ENCODE measurements at regions not wholly inside any gene's neighbourhood (a gene's known extent, or its start where the extent isn't known, plus 50 kb on each side); places are given as distances from the start of the nearest gene placed in this dataset.

GRCh38 chr11:95521133-95521542, 268.4 kb downstream of the FAM76B start:
- Mint-ChIP-seq H3K27ac (no peak overlapping the region), H3K4me1 (ENCODE audit: low read depth) (no peaks in the 10 kb centered on the region), H3K4me3 (no peak overlapping the region), H3K36me3 (ENCODE audit: low read depth) (no peaks in the 10 kb centered on the region), H3K27me3 (ENCODE audit: low read depth) (peaks cover 3% of the 10 kb centered on the region), H3K9me3 (ENCODE audit: insufficient read depth) (no peaks in the 10 kb centered on the region)
- ChIA-PET CTCF (no interaction called here), POLR2A (no interaction called here)
- ATAC-seq, result no peak
- DNase-seq, result no peak

GRCh38 chr11:95520369-95521132, 269.0 kb downstream of the FAM76B start:
- ATAC-seq (no peak), DNase-seq (no peak)
- ChIA-PET CTCF (no interaction called here), POLR2A (no interaction called here)
- H3K4me1 Mint-ChIP-seq (ENCODE audit: low read depth), result no peaks in the 10 kb centered on the region
- H3K36me3 Mint-ChIP-seq (ENCODE audit: low read depth), result no peaks in the 10 kb centered on the region
- H3K27me3 Mint-ChIP-seq (ENCODE audit: low read depth), result no peaks in the 10 kb centered on the region
- H3K9me3 Mint-ChIP-seq (ENCODE audit: insufficient read depth), result no peaks in the 10 kb centered on the region
- H3K27ac Mint-ChIP-seq, result no peak overlapping the region
- H3K4me3 Mint-ChIP-seq, result no peak overlapping the region

GRCh38 chr11:95519912-95520311, 269.7 kb downstream of the FAM76B start:
- H3K27ac Mint-ChIP-seq, result no peak overlapping the region
- H3K4me3 Mint-ChIP-seq, result no peak overlapping the region
- H3K36me3 Mint-ChIP-seq (ENCODE audit: low read depth), result no peaks in the 10 kb centered on the region
- POLR2A ChIA-PET, result no interaction called here
- no peaks in the 10 kb centered on the region for H3K4me1 Mint-ChIP-seq (ENCODE audit: low read depth)
- no peaks in the 10 kb centered on the region for H3K27me3 Mint-ChIP-seq (ENCODE audit: low read depth)
- no peak for ATAC-seq
- CTCF ChIA-PET, result no interaction called here
- no peak for DNase-seq
- no peaks in the 10 kb centered on the region for H3K9me3 Mint-ChIP-seq (ENCODE audit: insufficient read depth)

GRCh38 chr11:95517453-95517852, 272.1 kb downstream of the FAM76B start:
- Mint-ChIP-seq H3K27me3 (ENCODE audit: low read depth) (no peaks in the 10 kb centered on the region), H3K9me3 (ENCODE audit: insufficient read depth) (no peaks in the 10 kb centered on the region), H3K36me3 (ENCODE audit: low read depth) (no peaks in the 10 kb centered on the region), H3K27ac (no peak overlapping the region), H3K4me1 (ENCODE audit: low read depth) (no peaks in the 10 kb centered on the region), H3K4me3 (no peak overlapping the region)
- DNase-seq (no peak), ATAC-seq (no peak)
- ChIA-PET CTCF (interaction anchor here (1.0 to 1.2 kb wide), 3 partner anchors 8 to 251 kb away, joined by 3 read pairs; no protein-coding TSS in a partner anchor), POLR2A (no interaction called here)

- Mint-ChIP-seq H3K9me3 (ENCODE audit: insufficient read depth) (no peaks in the 10 kb centered on the region), H3K27ac (no peak overlapping the region), H3K27me3 (ENCODE audit: low read depth) (no peaks in the 10 kb centered on the region), H3K4me3 (no peak overlapping the region), H3K4me1 (ENCODE audit: low read depth) (no peaks in the 10 kb centered on the region), H3K36me3 (ENCODE audit: low read depth) (no peaks in the 10 kb centered on the region)
- no peak for ATAC-seq
- DNase-seq, result no peak
- CTCF ChIA-PET, result interaction anchor here (1.0 to 1.2 kb wide), 2 partner anchors 8 to 188 kb away, joined by 3 read pairs; no protein-coding TSS in a partner anchor
- POLR2A ChIA-PET, result no interaction called here
These were observed 272.8 kb downstream of the FAM76B start for GRCh38 chr11:95516786-95517185.

GRCh38 chr11:95516175-95516574, 273.4 kb downstream of the FAM76B start:
- no peaks in the 10 kb centered on the region for H3K36me3 Mint-ChIP-seq (ENCODE audit: low read depth)
- no peak for DNase-seq
- no peak for ATAC-seq
- POLR2A ChIA-PET, result no interaction called here
- no peak overlapping the region for H3K27ac Mint-ChIP-seq
- H3K9me3 Mint-ChIP-seq (ENCODE audit: insufficient read depth), result no peaks in the 10 kb centered on the region
- no peaks in the 10 kb centered on the region for H3K27me3 Mint-ChIP-seq (ENCODE audit: low read depth)
- CTCF ChIA-PET, result no interaction called here
- H3K4me3 Mint-ChIP-seq, result no peak overlapping the region
- no peaks in the 10 kb centered on the region for H3K4me1 Mint-ChIP-seq (ENCODE audit: low read depth)

GRCh38 chr11:95515371-95515770, 274.2 kb downstream of the FAM76B start:
- Mint-ChIP-seq H3K9me3 (ENCODE audit: insufficient read depth) (no peaks in the 10 kb centered on the region), H3K27me3 (ENCODE audit: low read depth) (no peaks in the 10 kb centered on the region)
- POLR2A ChIA-PET, result no interaction called here

GRCh38 chr11:95514416-95515110, 275.0 kb downstream of the FAM76B start:
- ATAC-seq (no peak), DNase-seq (no peak)
- no peak overlapping the region for H3K27ac Mint-ChIP-seq
- H3K4me3 Mint-ChIP-seq, result no peak overlapping the region
- H3K27me3 Mint-ChIP-seq (ENCODE audit: low read depth), result no peaks in the 10 kb centered on the region
- no peaks in the 10 kb centered on the region for H3K9me3 Mint-ChIP-seq (ENCODE audit: insufficient read depth)
- ChIA-PET POLR2A (no interaction called here), CTCF (no interaction called here)
- no peaks in the 10 kb centered on the region for H3K4me1 Mint-ChIP-seq (ENCODE audit: low read depth)
- H3K36me3 Mint-ChIP-seq (ENCODE audit: low read depth), result no peaks in the 10 kb centered on the region

More at GRCh38 chr11:95515371-95515770, 274.2 kb downstream of the FAM76B start:
- CTCF ChIA-PET, result no interaction called here
- DNase-seq (no peak), ATAC-seq (no peak)
- no peaks in the 10 kb centered on the region for H3K4me1 Mint-ChIP-seq (ENCODE audit: low read depth)
- no peak overlapping the region for H3K4me3 Mint-ChIP-seq
- H3K27ac Mint-ChIP-seq, result no peak overlapping the region
- H3K36me3 Mint-ChIP-seq (ENCODE audit: low read depth), result no peaks in the 10 kb centered on the region

GRCh38 chr11:95512682-95513081, 276.9 kb downstream of the FAM76B start:
- CTCF ChIA-PET, result interaction anchor here (0.9 to 1.2 kb wide), 2 partner anchors 193 to 361 kb away, joined by 3 to 7 read pairs; no protein-coding TSS in a partner anchor
- DNase-seq (no peak), ATAC-seq (no peak)
- no peaks in the 10 kb centered on the region for H3K4me1 Mint-ChIP-seq (ENCODE audit: low read depth)
- POLR2A ChIA-PET, result no interaction called here
- no peaks in the 10 kb centered on the region for H3K36me3 Mint-ChIP-seq (ENCODE audit: low read depth)
- H3K27ac Mint-ChIP-seq, result no peak overlapping the region
- H3K27me3 Mint-ChIP-seq (ENCODE audit: low read depth), result no peaks in the 10 kb centered on the region
- no peak overlapping the region for H3K4me3 Mint-ChIP-seq
- H3K9me3 Mint-ChIP-seq (ENCODE audit: insufficient read depth), result no peaks in the 10 kb centered on the region

- no peak for ATAC-seq
- CTCF ChIA-PET, result interaction anchor here (0.9 to 1.2 kb wide), 2 partner anchors 193 to 360 kb away, joined by 3 to 7 read pairs; no protein-coding TSS in a partner anchor
- no peak overlapping the region for H3K4me3 Mint-ChIP-seq
- H3K36me3 Mint-ChIP-seq (ENCODE audit: low read depth), result no peaks in the 10 kb centered on the region
- DNase-seq, result no peak
- no peak overlapping the region for H3K27ac Mint-ChIP-seq
- no peaks in the 10 kb centered on the region for H3K27me3 Mint-ChIP-seq (ENCODE audit: low read depth)
- POLR2A ChIA-PET, result no interaction called here
- no peaks in the 10 kb centered on the region for H3K9me3 Mint-ChIP-seq (ENCODE audit: insufficient read depth)
- H3K4me1 Mint-ChIP-seq (ENCODE audit: low read depth), result no peaks in the 10 kb centered on the region
These were observed 277.4 kb downstream of the FAM76B start for GRCh38 chr11:95512177-95512576.

- ATAC-seq, result no peak
- H3K4me3 Mint-ChIP-seq, result no peak overlapping the region
- H3K27ac Mint-ChIP-seq, result no peak overlapping the region
- peaks cover 9% of the 10 kb centered on the region for H3K4me1 Mint-ChIP-seq (ENCODE audit: low read depth)
- no peaks in the 10 kb centered on the region for H3K36me3 Mint-ChIP-seq (ENCODE audit: low read depth)
- ChIA-PET CTCF (interaction anchor here (0.7 to 1.7 kb wide), 7 partner anchors 9 to 245 kb away, joined by 3 to 8 read pairs (median 3); no protein-coding TSS in a partner anchor), POLR2A (no interaction called here)
- H3K27me3 Mint-ChIP-seq (ENCODE audit: low read depth), result no peaks in the 10 kb centered on the region
- no peaks in the 10 kb centered on the region for H3K9me3 Mint-ChIP-seq (ENCODE audit: insufficient read depth)
- no peak for DNase-seq
These were observed 277.4 kb upstream of the SESN3 start for GRCh38 chr11:95508219-95508890.

GRCh38 chr11:95507794-95508193, 276.8 kb upstream of the SESN3 start:
- CTCF ChIA-PET, result interaction anchor here (0.7 to 1.8 kb wide), 8 partner anchors 38 to 276 kb away, joined by 3 to 9 read pairs (median 4); partner anchors contain the start of gene SESN3
- Mint-ChIP-seq H3K9me3 (ENCODE audit: insufficient read depth) (no peaks in the 10 kb centered on the region), H3K4me1 (ENCODE audit: low read depth) (peaks cover 9% of the 10 kb centered on the region), H3K27ac (no peak overlapping the region), H3K27me3 (ENCODE audit: low read depth) (no peaks in the 10 kb centered on the region), H3K4me3 (no peak overlapping the region), H3K36me3 (ENCODE audit: low read depth) (no peaks in the 10 kb centered on the region)
- POLR2A ChIA-PET, result interaction anchor here (0.5 kb wide), 1 partner anchor 183 kb away, joined by 3 read pairs; no protein-coding TSS in a partner anchor
- ATAC-seq, result no peak
- DNase-seq, result no peak
